PC-9 (cell line): ENCODE measurements at regions not wholly inside any gene's neighbourhood (a gene's known extent, or its start where the extent isn't known, plus 50 kb on each side); places are given as distances from the start of the nearest gene placed in this dataset.

ENCODE experiments used
- BruUV-seq: library from RNA; stranded (reverse); fragments of 400-500 nt; replicated peaks from 2 replicates; lab custom pipeline; 2021; lab: Mats Ljungman, UMichigan
- CTCF ChIA-PET: fragments of 300-600 bp; sonication (Branson Sonifier 250); formaldehyde crosslinking; loops from one replicate; lab custom pipeline; 2022; ENCODE audit warnings: antibody characterized with exemption; lab: Charles Lee
- POLR2A ChIA-PET: fragments of 300-600 bp; sonication (Branson Sonifier 250); formaldehyde crosslinking; loops from one replicate; lab custom pipeline; 2022; ENCODE audit warnings: antibody characterized with exemption; ENCODE audit not compliant: unreplicated experiment; lab: Charles Lee
- DNase-seq, 2 experiments: peaks; one replicate each; pipeline versions ENCODE4 v3.0.0 to v3.0.0-alpha.2; 2015 to 2022; ENCODE audit warnings: mixed read lengths in 1 of 2
- H2AFZ ChIP-seq: fragments of 200-600 bp; sonication (generic); 2 replicates; pipeline ENCODE4 v1.8.1; 2017; ENCODE audit warnings: antibody characterized with exemption
- H3F3A ChIP-seq: fragments of 200-600 bp; sonication (generic); 2 replicates; pipeline ENCODE4 v1.8.1; 2017; ENCODE audit warnings: antibody characterized with exemption, mild to moderate bottlenecking, low read depth; ENCODE audit not compliant: insufficient read depth
- H3K27ac ChIP-seq: fragments of 200-600 bp; sonication (generic); 2 replicates; pipeline ENCODE4 v1.6.1; 2016; ENCODE audit warnings: mixed run types
- H3K27me3 ChIP-seq: fragments of 200-600 bp; sonication (generic); 2 replicates; pipeline ENCODE4 v1.6.1; 2016; ENCODE audit warnings: low read depth, mixed run types; ENCODE audit not compliant: insufficient read depth
- H3K36me3 ChIP-seq: fragments of 200-600 bp; sonication (generic); 2 replicates; pipeline ENCODE4 v1.6.1; 2016; ENCODE audit warnings: low read depth, mixed run types
- H3K4me1 ChIP-seq: fragments of 200-600 bp; sonication (generic); replicated peaks from 2 replicates; pipeline ENCODE4 v1.6.1; 2016; ENCODE audit warnings: mixed run types; ENCODE audit not compliant: insufficient read depth
- H3K4me2 ChIP-seq: fragments of 200-600 bp; sonication (generic); 2 replicates; pipeline ENCODE4 v1.6.1; 2017; ENCODE audit warnings: mixed run types
- H3K4me3 ChIP-seq: fragments of 200-600 bp; sonication (generic); 2 replicates; pipeline ENCODE4 v1.6.1; 2016; ENCODE audit warnings: mixed run types
- H3K79me2 ChIP-seq: fragments of 200-600 bp; sonication (generic); 2 replicates; pipeline ENCODE4 v1.6.1; 2017; ENCODE audit warnings: low read depth, mixed run types
- H3K9me2 ChIP-seq: fragments of 200-600 bp; sonication (generic); 2 replicates; pipeline ENCODE4 v1.8.1; 2017; ENCODE audit warnings: mild to moderate bottlenecking; ENCODE audit not compliant: insufficient read depth
- H3K9me3 ChIP-seq: fragments of 200-600 bp; sonication (generic); 2 replicates; pipeline ENCODE4 v1.8.1; 2016; ENCODE audit warnings: low read depth; ENCODE audit not compliant: insufficient read depth
- H4K20me1 ChIP-seq: fragments of 200-600 bp; sonication (generic); 2 replicates; pipeline ENCODE4 v1.8.1; 2017; ENCODE audit not compliant: insufficient read depth
- CTCF ChIP-seq: fragments of 200-600 bp; sonication (generic); conservative IDR thresholded peaks from 2 replicates; pipeline ENCODE4 v1.6.1; 2017; ENCODE audit warnings: mixed run types, antibody characterized with exemption, mild to moderate bottlenecking, moderate library complexity
- EZH2 ChIP-seq: fragments of 200-600 bp; sonication (generic); IDR thresholded peaks from 2 replicates; pipeline ENCODE4 v1.8.0; 2017; ENCODE audit warnings: antibody characterized with exemption, low read depth
- intact Hi-C: fragments of 100-400 bp; cut with micrococcal nuclease; formaldehyde crosslinking; loops from one replicate; pipeline ENCODE4 v1.10.0; 2022; ENCODE audit not compliant: unreplicated experiment

- Histone ChIP-seq H3K36me3 (no peaks in the 10 kb centered on the region), H3K4me1 (no peaks in the 10 kb centered on the region), H3K79me2 (no peaks in the 10 kb centered on the region), H2AFZ (no peak overlapping the region), H3K4me3 (no peak overlapping the region), H3K9me3 (no peaks in the 10 kb centered on the region), H4K20me1 (no peaks in the 10 kb centered on the region), H3K9me2 (no peaks in the 10 kb centered on the region), H3F3A (no peaks in the 10 kb centered on the region), H3K4me2 (no peak overlapping the region), H3K27me3 (no peaks in the 10 kb centered on the region), H3K27ac (no peak overlapping the region)
- no peak for DNase-seq
- no TSS peak for BruUV-seq
- TF ChIP-seq CTCF (no peak), EZH2 (no peak)
- ChIA-PET CTCF (no interaction called here), POLR2A (no interaction called here)
- intact Hi-C loops: no loop called here
These were observed 443.7 kb upstream of the ONECUT1 start for GRCh38 chr15:53233801-53234200.

- Histone ChIP-seq H3K4me1 (no peaks in the 10 kb centered on the region), H3K36me3 (no peaks in the 10 kb centered on the region), H3K9me3 (no peaks in the 10 kb centered on the region), H3K4me3 (no peak overlapping the region), H3K27ac (no peak overlapping the region), H2AFZ (no peak overlapping the region), H3K27me3 (no peaks in the 10 kb centered on the region), H3K4me2 (no peak overlapping the region), H3F3A (no peaks in the 10 kb centered on the region), H3K79me2 (no peaks in the 10 kb centered on the region), H4K20me1 (no peaks in the 10 kb centered on the region), H3K9me2 (no peaks in the 10 kb centered on the region)
- no peak for TF ChIP-seq EZH2
- no peak for TF ChIP-seq CTCF
- POLR2A ChIA-PET: no interaction called here
- no peak for DNase-seq
- intact Hi-C loops: no loop called here
- CTCF ChIA-PET: no interaction called here
- BruUV-seq: no TSS peak
These were observed 440.3 kb upstream of the ONECUT1 start for GRCh38 chr15:53230473-53230872.

- ChIA-PET POLR2A (no interaction called here), CTCF (no interaction called here)
- no peaks in the 10 kb centered on the region for H3K4me1 ChIP-seq
- H2AFZ ChIP-seq: no peak overlapping the region
- H3K9me2 ChIP-seq: no peaks in the 10 kb centered on the region
- H3K79me2 ChIP-seq: no peaks in the 10 kb centered on the region
- H3K4me3 ChIP-seq: no peak overlapping the region
- no peaks in the 10 kb centered on the region for H3K36me3 ChIP-seq
- intact Hi-C loops: no loop called here
- no peak overlapping the region for H3K4me2 ChIP-seq
- H3K9me3 ChIP-seq: no peaks in the 10 kb centered on the region
- H3F3A ChIP-seq: no peaks in the 10 kb centered on the region
- TF ChIP-seq EZH2: no peak
- TF ChIP-seq CTCF: no peak
- no peaks in the 10 kb centered on the region for H4K20me1 ChIP-seq
- H3K27ac ChIP-seq: no peak overlapping the region
- H3K27me3 ChIP-seq: no peaks in the 10 kb centered on the region
- DNase-seq: no peak
- BruUV-seq: no TSS peak
These were observed 436.4 kb upstream of the ONECUT1 start for GRCh38 chr15:53226559-53226958.
